WERI-Rb-1 (cell line): ENCODE measurements at regions not wholly inside any gene's neighbourhood (a gene's known extent, or its start where the extent isn't known, plus 50 kb on each side); places are given as distances from the start of the nearest gene placed in this dataset.
"Not testable (repeated sequence)": the region's sequence is repeated elsewhere in the genome, so short reads cannot be mapped to it uniquely, and the experiment has no call there.

Experiments used
- DNase-seq: peaks from one replicate; pipeline ENCODE4 v3.0.0-alpha.2; 2020
- H3K27ac ChIP-seq: fragments of 250-450 bp; sonication (Bioruptor Pico); 2 replicates; pipeline ENCODE4 v1.5.1; 2020; ENCODE audit warnings: mild to moderate bottlenecking, moderate library complexity
- H3K27me3 ChIP-seq: fragments of 250-450 bp; sonication (Bioruptor Pico); 2 replicates; pipeline ENCODE4 v1.5.1; 2021; ENCODE audit warnings: mild to moderate bottlenecking, low read depth, moderate library complexity; ENCODE audit not compliant: insufficient read depth, severe bottlenecking
- H3K36me3 ChIP-seq: fragments of 250-450 bp; sonication (Bioruptor Pico); 2 replicates; pipeline ENCODE4 v1.5.1; 2020; ENCODE audit warnings: mild to moderate bottlenecking, moderate library complexity
- H3K4me3 ChIP-seq: 2 replicates; pipeline ENCODE4 v1.5.1; 2011; ENCODE audit warnings: low read depth, mild to moderate bottlenecking, control low read depth, low read length
- H3K9me3 ChIP-seq: fragments of 250-450 bp; sonication (Bioruptor Pico); 2 replicates; pipeline ENCODE4 v1.5.1; 2021; ENCODE audit warnings: mild to moderate bottlenecking, moderate library complexity; ENCODE audit not compliant: severe bottlenecking
- CTCF ChIP-seq: IDR thresholded peaks from 2 replicates; pipeline ENCODE4 v1.5.1; 2011; ENCODE audit warnings: low read depth, mild to moderate bottlenecking, control low read depth, inconsistent platforms, low read length

GRCh38 chr6:27795697-27796494 is 116.3 kb downstream of the OR2B2 start:
- no peaks in the 10 kb centered on the region for H3K27me3 ChIP-seq
- H3K27ac ChIP-seq = no peak overlapping the region
- H3K4me3 ChIP-seq = no peak overlapping the region
- no peaks in the 10 kb centered on the region for H3K36me3 ChIP-seq
- no peaks in the 10 kb centered on the region for H3K9me3 ChIP-seq
- peak; percentile 66 for DNase-seq
- TF ChIP-seq CTCF = peak; percentile 67

- no peak overlapping the region for H3K27ac ChIP-seq
Measured at GRCh38 chr6:27791182-27791943, 120.8 kb downstream of the OR2B2 start.

GRCh38 chr6:27788376-27788775 is 123.8 kb downstream of the OR2B2 start:
- H3K9me3 ChIP-seq, DNase-seq, H3K36me3 ChIP-seq, H3K27ac ChIP-seq, H3K27me3 ChIP-seq, H3K4me3 ChIP-seq: not testable (repeated sequence)

More at GRCh38 chr6:27791182-27791943, 120.8 kb downstream of the OR2B2 start:
- TF ChIP-seq CTCF = no peak
- Histone ChIP-seq H3K36me3 (no peaks in the 10 kb centered on the region), H3K9me3 (no peaks in the 10 kb centered on the region), H3K27me3 (no peaks in the 10 kb centered on the region), H3K4me3 (peak overlapping the region; percentile 68)
- peak; percentile 84 for DNase-seq

DNA sequence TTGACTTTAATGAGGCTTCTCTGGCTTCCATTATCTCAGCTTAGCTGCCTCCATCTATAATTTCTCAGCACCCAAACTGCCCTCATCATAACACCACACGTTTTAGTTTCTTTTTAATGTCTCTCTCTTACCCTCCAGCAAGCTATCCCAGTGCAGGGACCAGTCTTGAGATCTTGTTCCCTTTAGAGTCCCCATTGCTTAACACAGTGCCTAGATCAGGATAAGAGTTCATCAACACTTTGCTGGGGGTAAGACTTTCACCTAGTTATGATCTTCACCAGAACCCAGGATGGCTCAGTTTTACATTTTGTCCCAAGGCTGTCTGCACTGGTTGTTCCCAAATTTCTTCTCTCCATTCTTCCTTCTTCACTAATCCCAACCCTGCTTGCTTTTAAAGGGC is 126.1 kb downstream of the OR2B2 start:
- no peak for TF ChIP-seq CTCF
- H3K27me3 ChIP-seq = no peaks in the 10 kb centered on the region
- DNase-seq = no peak
- no peak overlapping the region for H3K27ac ChIP-seq
- H3K36me3 ChIP-seq = no peaks in the 10 kb centered on the region
- no peaks in the 10 kb centered on the region for H3K9me3 ChIP-seq
- H3K4me3 ChIP-seq = no peak overlapping the region

DNA sequence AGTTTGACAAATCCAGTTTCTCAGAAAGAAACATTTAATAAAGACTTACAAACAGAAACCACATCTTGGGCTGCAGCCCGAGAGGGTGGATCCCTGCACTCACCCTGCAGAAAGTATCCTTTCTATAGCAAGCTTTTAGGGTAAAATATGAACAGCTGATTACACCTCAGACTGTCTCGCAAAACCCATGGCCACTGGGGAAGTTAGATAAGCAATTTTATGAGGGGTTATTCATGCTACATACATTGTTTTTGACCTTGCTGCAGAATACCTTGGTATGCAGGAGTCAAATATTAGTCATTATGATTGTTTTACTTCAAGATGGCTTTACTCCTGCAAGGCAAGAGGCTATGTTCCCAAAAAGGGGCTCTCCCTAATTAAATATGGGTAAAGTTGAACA is 126.9 kb downstream of the OR2B2 start:
- Histone ChIP-seq H3K27ac (no peak overlapping the region), H3K36me3 (no peaks in the 10 kb centered on the region), H3K4me3 (no peak overlapping the region), H3K27me3 (no peaks in the 10 kb centered on the region), H3K9me3 (no peaks in the 10 kb centered on the region)
- no peak for TF ChIP-seq CTCF
- no peak for DNase-seq

- no peaks in the 10 kb centered on the region for H3K27me3 ChIP-seq
- TF ChIP-seq CTCF = no peak
- no peak overlapping the region for H3K27ac ChIP-seq
- no peaks in the 10 kb centered on the region for H3K9me3 ChIP-seq
- no peak overlapping the region for H3K4me3 ChIP-seq
- no peaks in the 10 kb centered on the region for H3K36me3 ChIP-seq
- DNase-seq = no peak
Measured at GRCh38 chr6:27782748-27783147, 129.4 kb downstream of the OR2B2 start.
